Fibroblast of pulmonary artery (primary cell): ENCODE measurements at regions not wholly inside any gene's neighbourhood (a gene's known extent, or its start where the extent isn't known, plus 50 kb on each side); places are given as distances from the start of the nearest gene placed in this dataset.

Experiments used
- DNase-seq: peaks from one replicate; pipeline ENCODE4 v3.0.0-alpha.2; 2010; ENCODE audit warnings: low read depth
- H3K4me3 ChIP-seq: replicated peaks from 2 replicates; pipeline ENCODE4 v1.5.1; 2011; ENCODE audit warnings: low read depth, mild to moderate bottlenecking, control low read depth, low read length, moderate library complexity
- TF ChIP-seq, protein P1 (sequence below): IDR thresholded peaks from 2 replicates; pipeline ENCODE4 v1.5.1; 2011; ENCODE audit warnings: mild to moderate bottlenecking, control low read depth, low read length, inconsistent platforms; ENCODE audit errors: missing control alignments

DNA sequence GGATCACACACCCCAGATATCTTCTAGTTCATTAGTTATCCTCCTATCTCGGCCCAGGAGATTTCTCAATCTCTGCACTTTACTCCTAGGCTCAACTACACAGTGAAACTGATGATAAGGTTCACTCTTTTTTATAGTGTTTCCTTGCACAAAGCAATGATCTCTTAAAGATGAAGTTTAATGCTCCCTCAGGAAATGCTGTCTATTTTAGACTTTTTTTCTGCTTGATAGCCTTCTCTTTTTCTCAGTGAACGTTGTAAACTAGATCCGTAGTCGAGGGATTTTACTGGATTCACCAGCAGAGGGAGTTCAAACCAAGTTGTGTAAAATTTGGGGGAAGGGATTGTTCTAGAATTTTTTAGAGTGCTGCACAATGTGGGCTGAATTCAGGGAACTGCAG is 269.6 kb downstream of the GBA3 start:
- H3K4me3 ChIP-seq = no peak overlapping the region
- TF ChIP-seq, protein P1, sequence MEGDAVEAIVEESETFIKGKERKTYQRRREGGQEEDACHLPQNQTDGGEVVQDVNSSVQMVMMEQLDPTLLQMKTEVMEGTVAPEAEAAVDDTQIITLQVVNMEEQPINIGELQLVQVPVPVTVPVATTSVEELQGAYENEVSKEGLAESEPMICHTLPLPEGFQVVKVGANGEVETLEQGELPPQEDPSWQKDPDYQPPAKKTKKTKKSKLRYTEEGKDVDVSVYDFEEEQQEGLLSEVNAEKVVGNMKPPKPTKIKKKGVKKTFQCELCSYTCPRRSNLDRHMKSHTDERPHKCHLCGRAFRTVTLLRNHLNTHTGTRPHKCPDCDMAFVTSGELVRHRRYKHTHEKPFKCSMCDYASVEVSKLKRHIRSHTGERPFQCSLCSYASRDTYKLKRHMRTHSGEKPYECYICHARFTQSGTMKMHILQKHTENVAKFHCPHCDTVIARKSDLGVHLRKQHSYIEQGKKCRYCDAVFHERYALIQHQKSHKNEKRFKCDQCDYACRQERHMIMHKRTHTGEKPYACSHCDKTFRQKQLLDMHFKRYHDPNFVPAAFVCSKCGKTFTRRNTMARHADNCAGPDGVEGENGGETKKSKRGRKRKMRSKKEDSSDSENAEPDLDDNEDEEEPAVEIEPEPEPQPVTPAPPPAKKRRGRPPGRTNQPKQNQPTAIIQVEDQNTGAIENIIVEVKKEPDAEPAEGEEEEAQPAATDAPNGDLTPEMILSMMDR = peak; percentile 59
- DNase-seq = peak; percentile 52

DNA sequence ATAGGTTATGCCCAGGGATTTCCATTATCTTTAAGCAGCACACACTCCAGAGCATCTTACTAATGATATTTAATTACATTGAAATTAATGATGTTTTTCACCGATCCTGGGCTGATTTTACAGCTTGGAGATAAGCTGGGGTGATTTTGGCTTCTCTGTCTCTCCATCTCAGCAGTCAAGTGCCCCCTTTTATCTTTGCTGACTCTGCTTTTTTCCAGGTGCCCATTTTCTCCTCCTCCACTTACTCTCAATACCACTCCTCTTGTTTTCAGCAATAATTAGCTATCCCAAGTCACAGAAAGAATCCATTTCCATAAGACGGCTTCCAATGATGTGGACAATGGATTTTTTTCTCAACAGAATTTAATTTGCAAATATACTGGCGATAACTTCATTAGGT is 266.7 kb downstream of the GBA3 start:
- TF ChIP-seq, protein P1 = no peak
- DNase-seq = no peak
- H3K4me3 ChIP-seq = no peak overlapping the region

DNA sequence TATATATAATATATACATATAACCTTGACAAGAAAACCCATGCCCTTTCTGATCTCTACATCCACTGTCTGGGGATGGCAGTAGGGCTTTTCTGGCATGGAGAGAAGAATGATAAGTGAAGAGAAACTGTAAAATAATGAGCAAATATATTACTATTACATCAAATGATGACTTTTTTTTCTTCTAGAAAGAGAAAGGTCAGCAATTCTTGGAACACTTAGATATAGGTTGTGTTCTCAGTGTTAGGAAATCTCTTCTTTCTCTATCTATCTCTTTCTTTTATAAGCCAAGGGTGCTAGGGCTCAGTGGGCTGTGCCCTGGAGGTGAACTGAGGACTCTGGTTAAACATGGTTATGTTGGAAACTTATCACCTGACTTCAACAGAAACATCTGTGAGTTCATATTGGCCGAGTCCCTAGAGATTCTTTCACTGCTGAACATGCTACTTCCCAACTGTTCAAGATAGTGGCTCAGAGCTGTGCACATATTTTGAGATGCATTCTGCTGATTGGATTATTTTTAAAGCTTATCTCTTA is 265.1 kb downstream of the GBA3 start:
- no peak for DNase-seq
- no peak overlapping the region for H3K4me3 ChIP-seq
- TF ChIP-seq, protein P1 = no peak

DNA sequence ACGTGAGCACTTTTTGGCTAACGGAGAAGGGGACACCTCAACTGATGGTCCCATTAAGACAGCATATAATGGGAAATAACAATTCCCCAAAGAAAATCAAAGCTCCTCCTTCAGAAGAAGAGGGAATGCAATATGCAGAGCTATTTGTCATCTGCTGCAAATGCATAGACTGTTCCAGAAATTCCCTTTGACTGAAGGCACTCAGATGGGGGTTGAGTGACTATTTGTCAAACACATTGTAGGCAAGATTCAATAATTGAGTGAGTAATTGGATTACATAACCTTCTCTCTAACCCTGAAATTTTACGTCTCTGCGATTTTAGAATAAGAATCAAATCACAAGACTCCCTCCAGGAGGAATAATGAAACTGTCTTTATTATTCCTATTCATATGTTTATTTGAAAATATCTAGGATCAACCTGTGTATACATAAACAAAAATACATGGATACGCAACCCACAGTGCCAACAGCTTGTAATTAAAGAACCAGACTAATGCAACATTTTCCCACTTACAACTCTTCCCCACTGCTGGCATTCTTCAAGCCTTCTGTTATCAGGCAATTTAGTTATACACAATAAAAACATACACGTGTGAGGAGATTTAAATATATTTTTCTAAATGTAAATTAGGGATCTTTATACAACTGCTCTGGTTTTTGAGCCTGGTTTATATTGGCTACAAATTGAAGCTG is 256.6 kb downstream of the GBA3 start:
- H3K4me3 ChIP-seq = no peak overlapping the region
- no peak for DNase-seq
- TF ChIP-seq, protein P1 = no peak

DNA sequence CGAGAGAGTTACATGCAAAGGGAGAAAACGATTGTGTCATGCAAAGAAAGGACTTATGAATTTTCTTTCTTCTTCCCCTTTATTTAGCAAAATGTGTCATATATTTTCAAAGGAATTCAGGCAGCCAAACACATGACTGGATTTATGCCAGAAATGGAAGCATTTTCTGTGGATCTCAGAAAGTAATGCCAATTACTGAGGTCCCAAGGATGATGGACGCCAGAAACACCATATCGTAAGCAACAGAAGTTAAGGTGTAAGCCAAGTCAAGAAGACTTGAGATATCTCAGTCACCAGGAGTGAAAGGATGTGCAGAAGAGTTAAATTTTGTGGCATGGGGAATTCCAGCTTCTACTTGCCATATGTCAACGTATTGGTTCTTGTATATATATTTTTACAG is 255.1 kb downstream of the GBA3 start:
- no peak overlapping the region for H3K4me3 ChIP-seq
- DNase-seq = no peak
- TF ChIP-seq, protein P1 = no peak

DNA sequence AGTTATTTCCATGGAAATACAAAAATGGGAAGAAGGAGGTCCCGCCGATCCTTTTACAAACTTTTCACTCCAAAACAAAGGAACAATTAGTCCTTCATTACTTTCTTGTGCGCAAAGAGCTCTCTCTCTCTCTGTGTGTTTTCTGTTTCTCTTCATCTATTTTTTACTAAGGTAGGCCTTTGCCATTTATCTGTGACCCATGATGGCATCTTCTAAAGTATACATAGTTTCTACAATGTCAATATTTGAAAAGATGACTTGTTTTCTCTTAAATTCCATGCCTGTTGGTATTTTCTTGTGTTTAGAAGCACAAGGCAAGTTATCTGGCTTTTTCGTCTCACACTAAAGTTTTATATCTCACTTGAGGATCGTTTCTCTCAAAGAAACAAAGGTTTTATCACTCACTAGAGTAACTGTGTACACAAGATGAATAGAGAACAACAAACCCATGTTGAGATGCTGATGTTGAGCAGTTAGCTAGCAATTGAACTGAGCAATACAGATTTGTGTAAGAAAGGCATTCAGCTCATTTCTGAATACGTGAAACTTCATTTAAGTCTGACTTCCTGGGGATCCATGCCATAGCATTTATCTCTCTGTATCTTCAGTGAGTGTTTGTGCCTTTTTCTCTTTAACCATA is 250.3 kb downstream of the GBA3 start:
- TF ChIP-seq, protein P1 = no peak
- DNase-seq = no peak
- H3K4me3 ChIP-seq = no peak overlapping the region
